ENCODE measurements at regions not wholly inside any gene's neighbourhood (a gene's known extent, or its start where the extent isn't known, plus 50 kb on each side); places are given as distances from the start of the nearest gene placed in this dataset.

- no peak for TF ChIP-seq CTCF (IDR thresholded peaks at IDR 0.05)
- no peak for TF ChIP-seq POLR2A (IDR thresholded peaks at IDR 0.05)
Observed at GRCh38 chr10:22156750-22157149, 61.1 kb downstream of the EBLN1 start.
